ENCODE measurements at regions not wholly inside any gene's neighbourhood (a gene's known extent, or its start where the extent isn't known, plus 50 kb on each side); places are given as distances from the start of the nearest gene placed in this dataset.

DNA sequence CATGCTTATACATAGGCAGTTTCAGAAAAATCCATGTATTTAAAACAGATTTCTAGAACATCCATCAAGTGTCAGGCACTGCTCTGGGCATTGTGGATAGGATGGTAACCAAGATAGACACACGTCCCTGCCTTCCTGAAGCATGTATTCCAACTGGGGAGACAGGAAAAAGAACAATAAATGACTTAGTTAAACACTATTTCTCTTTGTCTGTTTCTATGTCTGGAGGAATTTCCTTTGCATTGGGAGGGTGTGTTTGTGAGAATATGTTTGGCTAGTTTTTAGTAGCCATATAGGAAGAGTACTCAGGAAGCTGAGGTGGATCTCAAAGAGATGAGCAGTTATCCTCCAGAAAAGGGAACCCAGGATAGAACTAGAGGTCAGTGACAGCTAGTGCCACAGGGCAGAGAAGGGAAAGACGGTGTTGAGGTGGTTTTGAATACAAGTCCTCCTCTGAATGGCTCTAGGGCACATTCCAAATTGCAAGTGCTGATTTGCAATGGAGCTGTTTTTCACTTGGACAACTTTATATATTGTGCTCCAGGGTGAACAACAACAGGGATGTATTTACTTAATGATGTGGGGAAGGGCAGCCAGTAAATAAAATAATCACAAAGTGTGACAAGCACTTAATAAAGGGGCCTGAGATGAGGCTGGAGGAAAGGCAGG lies 144.7 kb upstream of the SHB start:
- DNase-seq: no peak
- in situ Hi-C loops (cut with HindIII; ENCODE audit: low pct_ligation_motif_present, low pct_unique_long_range_greater_than_20kb, low sequenced_read_pairs): no loop called here

GRCh38 chr9:38212016-38212415 lies 143.0 kb upstream of the SHB start:
- in situ Hi-C loops (cut with HindIII; ENCODE audit: low pct_ligation_motif_present, low pct_unique_long_range_greater_than_20kb, low sequenced_read_pairs): no loop called here
- DNase-seq: no peak

DNA sequence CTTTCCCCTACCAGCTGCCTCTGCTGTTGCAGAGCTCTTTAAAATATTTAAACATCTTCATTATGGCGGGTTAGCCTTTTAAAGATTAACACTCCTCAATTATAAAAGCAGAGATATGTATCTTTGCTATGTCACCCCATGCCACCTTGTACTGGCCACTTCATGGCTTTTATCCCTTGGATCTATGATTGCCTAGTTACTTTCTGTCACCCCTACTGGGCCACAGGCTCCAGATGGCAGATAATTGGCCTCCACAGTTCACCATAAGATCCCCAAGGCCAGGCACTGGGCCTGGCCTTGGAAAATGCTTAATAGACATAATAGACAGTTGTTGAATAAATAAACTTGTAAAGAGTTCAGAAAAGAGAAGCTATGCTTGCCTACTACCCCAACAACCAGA lies 142.0 kb upstream of the SHB start:
- in situ Hi-C loops (cut with HindIII; ENCODE audit: low pct_ligation_motif_present, low pct_unique_long_range_greater_than_20kb, low sequenced_read_pairs): no loop called here
- DNase-seq: no peak

GRCh38 chr9:38208206-38208901 lies 139.3 kb upstream of the SHB start:
- no peak for DNase-seq
- in situ Hi-C loops (cut with HindIII; ENCODE audit: low pct_ligation_motif_present, low pct_unique_long_range_greater_than_20kb, low sequenced_read_pairs): no loop called here

- no peak for DNase-seq
- in situ Hi-C loops (cut with HindIII; ENCODE audit: low pct_ligation_motif_present, low pct_unique_long_range_greater_than_20kb, low sequenced_read_pairs): no loop called here
Observed at GRCh38 chr9:38207247-38207778, 138.3 kb upstream of the SHB start.

DNA sequence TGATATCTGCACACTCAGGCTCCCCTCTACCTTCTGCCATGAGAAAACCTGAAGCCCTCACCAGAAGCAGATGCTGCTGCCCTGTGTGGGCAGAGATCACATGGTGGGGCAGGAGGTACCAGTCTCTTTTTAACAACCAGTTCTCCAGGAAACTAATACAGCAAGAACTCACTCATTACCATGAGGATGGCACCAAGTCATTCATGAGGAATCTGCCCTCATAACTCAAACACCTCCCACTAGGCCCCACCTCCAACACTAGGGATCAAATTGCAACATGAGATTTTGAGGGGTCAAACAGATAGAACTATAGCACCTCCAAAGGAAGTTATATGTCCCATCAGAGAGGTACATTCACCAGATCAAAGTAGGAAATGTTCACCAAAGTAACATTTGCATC lies 136.3 kb upstream of the SHB start:
- in situ Hi-C loops (cut with HindIII; ENCODE audit: low pct_ligation_motif_present, low pct_unique_long_range_greater_than_20kb, low sequenced_read_pairs): no loop called here
- DNase-seq: peak; percentile 2

- DNase-seq: no peak
- in situ Hi-C loops (cut with HindIII; ENCODE audit: low pct_ligation_motif_present, low pct_unique_long_range_greater_than_20kb, low sequenced_read_pairs): no loop called here
Observed at GRCh38 chr9:38202336-38202938, 133.4 kb upstream of the SHB start.

DNA sequence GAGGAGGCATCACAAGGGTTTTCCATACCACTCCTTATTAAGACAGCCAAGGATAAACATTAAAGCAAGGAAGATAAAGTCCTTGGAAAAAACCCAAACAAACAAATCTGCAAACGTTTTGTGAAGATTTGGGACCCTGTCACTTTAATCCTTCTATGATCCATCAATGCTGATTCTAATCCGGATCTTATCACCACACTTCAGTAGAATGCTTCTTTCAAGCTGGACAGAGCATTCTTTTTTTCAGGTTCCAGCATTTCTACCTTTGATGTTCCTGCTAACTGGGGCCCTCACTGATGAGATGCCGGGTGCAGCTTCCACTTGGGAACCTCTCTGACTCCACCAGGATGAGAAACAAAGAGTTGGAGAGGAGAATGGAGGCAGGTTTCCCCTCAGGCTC lies 132.8 kb upstream of the SHB start:
- in situ Hi-C loops (cut with HindIII; ENCODE audit: low pct_ligation_motif_present, low pct_unique_long_range_greater_than_20kb, low sequenced_read_pairs): no loop called here
- no peak for DNase-seq

GRCh38 chr9:38200431-38200830 lies 131.4 kb upstream of the SHB start:
- no peak for DNase-seq
- in situ Hi-C loops (cut with HindIII; ENCODE audit: low pct_ligation_motif_present, low pct_unique_long_range_greater_than_20kb, low sequenced_read_pairs): no loop called here

DNA sequence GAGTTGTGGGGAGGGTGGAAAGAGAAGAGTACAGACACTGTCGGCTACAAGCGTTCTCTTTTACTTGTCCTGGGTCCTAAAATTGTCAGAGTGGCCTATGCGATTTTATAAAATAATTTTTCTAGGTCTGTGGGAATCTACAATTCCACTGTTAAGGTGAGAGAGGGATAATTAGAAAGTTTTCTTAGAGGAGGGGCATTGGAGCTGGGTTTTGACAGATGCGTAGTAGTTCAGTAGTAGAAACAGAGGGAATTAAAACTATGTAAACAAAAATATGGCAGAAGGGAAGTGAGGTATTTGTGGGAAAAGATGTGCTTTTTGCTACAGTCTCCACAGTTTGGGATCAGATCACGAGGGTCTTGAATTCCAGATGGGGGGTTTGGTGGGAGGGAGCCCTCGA lies 129.1 kb upstream of the SHB start:
- no peak for DNase-seq
- in situ Hi-C loops (cut with HindIII; ENCODE audit: low pct_ligation_motif_present, low pct_unique_long_range_greater_than_20kb, low sequenced_read_pairs): no loop called here

DNA sequence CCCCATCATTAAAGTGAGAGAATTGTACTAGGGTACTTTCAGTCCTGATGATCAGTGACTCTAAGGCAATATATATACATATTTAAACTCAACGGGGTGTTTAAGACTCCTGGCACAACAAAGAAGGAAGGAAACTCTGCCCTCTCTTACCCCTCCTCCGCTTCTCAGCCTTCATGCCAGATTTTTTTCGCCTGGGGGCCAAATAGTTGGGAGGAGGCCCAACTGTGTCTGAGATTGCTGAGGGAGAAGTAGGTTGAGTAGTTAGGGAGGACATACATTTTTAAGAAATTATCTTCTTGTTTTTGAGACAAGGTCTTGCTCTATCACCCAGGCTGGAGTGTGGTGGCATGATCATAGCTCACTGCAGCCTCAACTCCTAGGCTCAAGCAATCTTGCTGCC lies 127.7 kb upstream of the SHB start:
- in situ Hi-C loops (cut with HindIII; ENCODE audit: low pct_ligation_motif_present, low pct_unique_long_range_greater_than_20kb, low sequenced_read_pairs): no loop called here
- no peak for DNase-seq

DNA sequence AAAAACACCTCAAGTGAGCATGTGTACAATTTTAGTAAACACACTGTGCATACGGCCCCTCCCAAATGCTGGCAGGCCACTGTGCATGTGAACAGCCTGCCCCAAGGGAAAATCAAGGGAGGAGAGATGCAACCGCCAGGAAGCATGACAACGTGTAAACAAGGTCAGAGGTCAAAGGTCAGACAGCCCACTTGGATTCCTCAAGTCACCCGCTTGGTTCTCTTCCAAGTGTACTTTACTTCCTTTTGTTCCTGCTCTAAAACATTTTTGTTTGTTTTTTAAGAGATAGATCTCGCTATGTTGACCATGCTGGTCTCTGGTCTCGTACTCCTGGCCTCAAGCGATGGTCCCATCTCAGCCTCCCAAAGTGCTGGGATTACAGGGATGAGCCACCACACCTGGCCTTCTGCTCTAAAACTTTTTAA lies 126.7 kb upstream of the SHB start:
- in situ Hi-C loops (cut with HindIII; ENCODE audit: low pct_ligation_motif_present, low pct_unique_long_range_greater_than_20kb, low sequenced_read_pairs): no loop called here

GRCh38 chr9:38194870-38195269 lies 125.8 kb upstream of the SHB start:
- in situ Hi-C loops (cut with HindIII; ENCODE audit: low pct_ligation_motif_present, low pct_unique_long_range_greater_than_20kb, low sequenced_read_pairs): no loop called here
- no peak for DNase-seq

More for the DNA sequence above, 126.7 kb upstream of the SHB start:
- DNase-seq: no peak

GRCh38 chr9:38192731-38193265 lies 123.8 kb upstream of the SHB start:
- DNase-seq: no peak
- in situ Hi-C loops (cut with HindIII; ENCODE audit: low pct_ligation_motif_present, low pct_unique_long_range_greater_than_20kb, low sequenced_read_pairs): no loop called here

DNA sequence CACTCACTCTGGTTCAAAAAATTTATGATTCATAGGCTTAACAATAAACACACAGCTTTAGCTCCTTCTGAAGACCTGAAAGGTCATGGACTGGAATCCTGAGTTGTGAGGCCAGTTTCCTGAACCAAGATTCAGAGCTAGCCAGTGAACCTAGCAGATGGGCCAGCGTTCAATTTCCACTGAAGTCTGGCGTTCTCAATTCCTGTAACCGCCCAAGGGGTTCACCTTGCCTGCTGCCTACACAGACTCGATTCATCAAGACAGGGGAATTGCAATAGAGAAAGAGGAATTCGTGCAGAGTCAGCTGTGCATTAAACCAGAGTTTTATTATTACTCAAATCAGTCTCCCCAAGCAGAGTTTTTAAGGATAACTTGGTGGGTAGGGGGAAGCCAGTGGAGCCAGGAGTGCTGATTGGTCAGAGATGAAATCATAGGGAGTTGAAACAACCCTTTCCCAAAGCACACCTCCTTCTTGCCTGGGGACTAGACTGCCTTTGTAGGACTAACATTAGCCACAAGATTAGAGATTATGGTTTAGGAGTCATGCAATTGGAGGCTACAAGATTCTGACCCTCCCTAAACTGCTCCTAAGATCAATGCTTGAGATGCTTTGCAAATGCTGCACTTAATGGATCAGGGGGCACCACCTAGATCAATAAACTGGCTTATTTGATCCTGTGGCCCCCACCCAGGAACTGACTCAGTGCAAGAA lies 117.5 kb upstream of the SHB start:
- no peak for DNase-seq
- in situ Hi-C loops (cut with HindIII; ENCODE audit: low pct_ligation_motif_present, low pct_unique_long_range_greater_than_20kb, low sequenced_read_pairs): no loop called here

GRCh38 chr9:38185647-38186403 lies 116.8 kb upstream of the SHB start:
- in situ Hi-C loops (cut with HindIII; ENCODE audit: low pct_ligation_motif_present, low pct_unique_long_range_greater_than_20kb, low sequenced_read_pairs): no loop called here
- no peak for DNase-seq

GRCh38 chr9:38183994-38184568 lies 115.1 kb upstream of the SHB start:
- in situ Hi-C loops (cut with HindIII; ENCODE audit: low pct_ligation_motif_present, low pct_unique_long_range_greater_than_20kb, low sequenced_read_pairs): no loop called here
- no peak for DNase-seq

GRCh38 chr9:38182321-38182720 lies 113.3 kb upstream of the SHB start:
- in situ Hi-C loops (cut with HindIII; ENCODE audit: low pct_ligation_motif_present, low pct_unique_long_range_greater_than_20kb, low sequenced_read_pairs): no loop called here
- DNase-seq: no peak
